GM12892 (cell line): ENCODE measurements at regions not wholly inside any gene's neighbourhood (a gene's known extent, or its start where the extent isn't known, plus 50 kb on each side); places are given as distances from the start of the nearest gene placed in this dataset.
"Not testable (repeated sequence)": the region's sequence is repeated elsewhere in the genome, so short reads cannot be mapped to it uniquely, and the experiment has no call there.

Experiments
- POLR2A ChIP-seq: IDR thresholded peaks from 2 replicates; pipeline ENCODE4 v1.6.1; 2011; ENCODE audit warnings: low read depth, low read length, control low read depth
- POLR2AphosphoS5 ChIP-seq: IDR thresholded peaks from 2 replicates; pipeline ENCODE4 v1.6.1; 2011; ENCODE audit warnings: low read depth, low read length, control low read depth
- TAF1 ChIP-seq: IDR thresholded peaks from 2 replicates; pipeline ENCODE4 v1.6.1; 2011; ENCODE audit warnings: low read depth, mild to moderate bottlenecking, control low read depth, low read length, borderline replicate concordance

DNA sequence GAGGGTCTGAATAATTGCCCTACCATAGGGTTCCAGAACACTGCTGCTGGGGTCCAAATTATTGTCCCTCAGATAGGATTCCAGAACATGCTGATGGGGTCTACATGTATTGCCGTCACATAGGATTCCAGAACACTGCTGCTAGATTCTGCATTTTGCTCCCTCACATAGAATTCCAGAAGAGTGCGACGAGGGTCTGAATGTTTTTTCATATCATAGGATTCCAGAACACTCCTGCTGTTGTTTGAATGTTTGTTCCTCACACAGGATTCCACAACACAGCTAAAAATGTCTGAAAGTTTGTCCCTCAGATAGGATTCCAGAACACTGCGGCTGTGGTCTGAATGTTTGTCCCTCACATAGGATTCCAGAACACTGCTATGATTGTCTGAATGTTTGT is 198.1 kb downstream of the FOXD4L6 start:
- TF ChIP-seq POLR2A, TAF1, POLR2AphosphoS5: not testable (repeated sequence)
